NCI-H2171 treated with DMSO at 0.1 percent for 48 hours (cell line): ENCODE measurements at regions not wholly inside any gene's neighbourhood (a gene's known extent, or its start where the extent isn't known, plus 50 kb on each side); places are given as distances from the start of the nearest gene placed in this dataset.

Source experiments
- DNase-seq: peaks from one replicate; lab custom pipeline; 2025; lab: John Stamatoyannopoulos, UW

GRCh38 chr2:60321816-60322215 is 231.6 kb downstream of the BCL11A start:
- DNase-seq: no peak

- DNase-seq: no peak
Measured at GRCh38 chr2:60320724-60321123, 232.7 kb downstream of the BCL11A start.

- DNase-seq: no peak
Measured at GRCh38 chr2:60319031-60319547, 234.4 kb downstream of the BCL11A start.

GRCh38 chr2:60318544-60318943 is 234.9 kb downstream of the BCL11A start:
- DNase-seq: no peak

GRCh38 chr2:60317844-60318243 is 235.6 kb downstream of the BCL11A start:
- no peak for DNase-seq

- no peak for DNase-seq
Measured at GRCh38 chr2:60317034-60317386, 236.4 kb downstream of the BCL11A start.

- DNase-seq: no peak
Measured at GRCh38 chr2:60316381-60317033, 236.9 kb downstream of the BCL11A start.

GRCh38 chr2:60313470-60314172 is 239.8 kb downstream of the BCL11A start:
- no peak for DNase-seq

GRCh38 chr2:60312618-60313017 is 240.8 kb downstream of the BCL11A start:
- no peak for DNase-seq

- DNase-seq: no peak
Measured at GRCh38 chr2:60311524-60311923, 241.9 kb downstream of the BCL11A start.

GRCh38 chr2:60309941-60310660 is 243.4 kb downstream of the BCL11A start:
- DNase-seq: no peak

GRCh38 chr2:60309336-60309735 is 244.1 kb downstream of the BCL11A start:
- no peak for DNase-seq

- no peak for DNase-seq
Measured at GRCh38 chr2:60306267-60306861, 247.1 kb downstream of the BCL11A start.

GRCh38 chr2:60303680-60304079 is 249.8 kb downstream of the BCL11A start:
- no peak for DNase-seq

GRCh38 chr2:60302377-60303126 is 250.9 kb downstream of the BCL11A start:
- DNase-seq: no peak

GRCh38 chr2:60301726-60302125 is 251.7 kb downstream of the BCL11A start:
- DNase-seq: no peak

- no peak for DNase-seq
Measured at GRCh38 chr2:60299179-60299578, 254.3 kb downstream of the BCL11A start.

- no peak for DNase-seq
Measured at GRCh38 chr2:60298006-60298696, 255.3 kb downstream of the BCL11A start.

- no peak for DNase-seq
Measured at GRCh38 chr2:60297296-60298005, 256.0 kb downstream of the BCL11A start.

GRCh38 chr2:60296219-60296955 is 257.1 kb downstream of the BCL11A start:
- DNase-seq: no peak
